ENCODE measurements at regions not wholly inside any gene's neighbourhood (a gene's known extent, or its start where the extent isn't known, plus 50 kb on each side); places are given as distances from the start of the nearest gene placed in this dataset.

- CTCF ChIA-PET = no interaction called here
- Histone ChIP-seq H3K9me3 (replicated peaks; ENCODE audit: control insufficient read depth, insufficient read depth, low read length) (no peaks in the 10 kb centered on the region), H3K4me2 (ENCODE audit: control insufficient read depth, insufficient read depth) (no peak overlapping the region), H3K27ac (ENCODE audit: control insufficient read depth, insufficient read depth) (no peak overlapping the region), H2AFZ (ENCODE audit: control insufficient read depth, low read depth, low read length) (no peak overlapping the region), H3K4me3 (no peak overlapping the region), H4K20me1 (ENCODE audit: control insufficient read depth, insufficient read depth) (no peaks in the 10 kb centered on the region), H3K79me2 (ENCODE audit: control insufficient read depth, insufficient read depth, low read length) (no peaks in the 10 kb centered on the region), H3K9ac (ENCODE audit: control insufficient read depth, insufficient read depth, low read length) (no peak overlapping the region), H3K4me1 (ENCODE audit: control insufficient read depth, insufficient read depth, low read length) (no peaks in the 10 kb centered on the region), H3K27me3 (replicated peaks in 1 of 2; ENCODE audit: control insufficient read depth in 2 of 2, insufficient read depth in 2 of 2, low read length in 1 of 2) (no peaks in the 10 kb centered on the region), H3K36me3 (ENCODE audit: control insufficient read depth in 2 of 2, insufficient read depth in 2 of 2, low read length in 1 of 2) (no peaks in the 10 kb centered on the region)
- RAD21 ChIA-PET (ENCODE audit: unreplicated experiment) = no interaction called here
- SMC1A ChIA-PET (ENCODE audit: uncharacterized antibody, unreplicated experiment) = no interaction called here
- FAIRE-seq (no peak), ATAC-seq (no peak), DNase-seq (ENCODE audit: low read depth, low spot score) (no peak)
- POLR2A ChIA-PET = no interaction called here
- intact Hi-C loops (cut with micrococcal nuclease; ENCODE audit: unreplicated experiment) = loop anchor here (5.0 to 10.0 kb wide), 3 partner anchors 557 to 1500 kb away; partner anchors contain the start of gene SEMA6A
- in situ Hi-C loops (cut with MboI) = loop anchor here (10.0 to 25.0 kb wide), 2 partner anchors 1155 to 1337 kb away; no protein-coding TSS in a partner anchor
- WGBS (ENCODE audit: insufficient coverage, insufficient replicate concordance, low lambda C conversion rate, missing lambda C conversion rate) = 0% methylated on average over 1 of the region's 1 CpG
- no TSS peak for BruUV-seq (replicated peaks)
- TF ChIP-seq USF1 (IDR thresholded peaks at IDR 0.05; ENCODE audit: borderline replicate concordance, extremely low read length, insufficient read depth, low read depth, low read length) (no peak), DPF2 (IDR thresholded peaks at IDR 0.05) (no peak), ATF7 (IDR thresholded peaks at IDR 0.05; ENCODE audit: low read depth) (no peak), ZBTB11 (CRISPR knock-in tag; IDR thresholded peaks at IDR 0.05) (no peak), POU2F2 (IDR thresholded peaks at IDR 0.05; ENCODE audit: borderline replicate concordance, low read depth, low read length) (no peak), NBN (IDR thresholded peaks at IDR 0.05) (no peak), E2F4 (IDR thresholded peaks at IDR 0.05; ENCODE audit: low read depth, low read length) (no peak), CHD2 (IDR thresholded peaks at IDR 0.05; ENCODE audit: borderline replicate concordance, low read depth, low read length) (no peak), PAX8 (IDR thresholded peaks at IDR 0.05) (no peak), MXI1 (IDR thresholded peaks at IDR 0.05; ENCODE audit: low read depth, low read length) (no peak), SUZ12 (IDR thresholded peaks at IDR 0.05; ENCODE audit: unreplicated experiment) (no peak), CUX1 (IDR thresholded peaks at IDR 0.05; ENCODE audit: insufficient replicate concordance, low read depth, low read length) (no peak), HCFC1 (IDR thresholded peaks at IDR 0.05; ENCODE audit: low read length) (no peak)
Measured at GRCh38 chr5:117457656-117458055, 883.0 kb upstream of the SEMA6A start.

Measured in GM12878 (cell line).